Ascending aorta (tissue), 2 donors: ENCODE measurements at regions not wholly inside any gene's neighbourhood (a gene's known extent, or its start where the extent isn't known, plus 50 kb on each side); places are given as distances from the start of the nearest gene placed in this dataset.
"Not testable (repeated sequence)": the region's sequence is repeated elsewhere in the genome, so short reads cannot be mapped to it uniquely, and the experiment has no call there.

Experiments
- DNase-seq, 2 donors: peaks; one replicate each; pipeline ENCODE4 v3.0.0-alpha.2; 2019; ENCODE audit warnings: low spot score in 2 of 2
- H3K27ac ChIP-seq, 2 donors: fragments of 200-600 bp; sonication (generic); one replicate each; pipeline ENCODE4 v1.5.1; 2016 to 2017; ENCODE audit warnings: mild to moderate bottlenecking in 1 of 2
- H3K27me3 ChIP-seq: fragments of 200-600 bp; sonication (generic); one replicate; pipeline ENCODE4 v1.5.1; 2017
- H3K36me3 ChIP-seq, 2 donors: fragments of 200-600 bp; sonication (generic); one replicate each; pipeline ENCODE4 v1.5.1; 2016
- H3K4me1 ChIP-seq, 2 donors: fragments of 200-600 bp; sonication (generic); one replicate each; pipeline ENCODE4 v1.5.1; 2016 to 2017; ENCODE audit warnings: mild to moderate bottlenecking in 1 of 2
- H3K4me3 ChIP-seq, 2 donors: fragments of 200-600 bp; sonication (generic); one replicate each; pipeline ENCODE4 v1.5.1; 2016 to 2017; ENCODE audit warnings: mild to moderate bottlenecking in 1 of 2
- H3K9me3 ChIP-seq, 2 donors: fragments of 200-600 bp; sonication (generic); one replicate each; pipeline ENCODE4 v1.5.1; 2016
- intact Hi-C: fragments of 100-400 bp; cut with DNase I; formaldehyde crosslinking; loops from one replicate; pipeline ENCODE4 v1.15.1; 2023
- TF ChIP-seq, protein P1 (sequence below), 3 experiments: fragments of 200-600 bp in 2 of 3; fragments of 450-650 bp in 1 of 3; sonication (generic) in 2 of 3; IDR thresholded peaks; one replicate each; pipeline ENCODE4 v1.5.1; 2016 to 2019; ENCODE audit warnings: antibody characterized with exemption in 3 of 3, mild to moderate bottlenecking in 1 of 3, moderate library complexity in 1 of 3

DNA sequence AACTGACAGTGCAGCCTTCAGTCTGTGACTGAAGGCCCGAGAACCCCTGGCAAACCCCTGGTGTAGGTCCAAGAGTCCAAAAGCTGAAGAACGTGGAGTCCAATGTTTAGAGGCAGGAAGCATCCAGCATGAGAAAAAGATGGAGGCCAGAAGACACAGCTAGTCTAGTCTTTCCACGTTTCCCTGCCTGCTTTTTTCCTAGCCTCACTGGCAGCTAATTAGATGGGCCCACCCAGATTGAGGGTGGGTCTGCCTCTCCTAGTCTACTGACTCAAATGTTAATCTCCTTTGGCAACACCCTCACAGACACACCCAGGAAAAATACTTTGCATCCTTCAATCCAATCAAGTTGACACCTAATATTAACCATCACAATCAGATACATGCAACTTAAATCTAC, 87.8 kb downstream of the TENT5D start:
- intact Hi-C loops, H3K36me3 ChIP-seq, H3K9me3 ChIP-seq, DNase-seq, H3K4me3 ChIP-seq, H3K27ac ChIP-seq, H3K27me3 ChIP-seq, H3K4me1 ChIP-seq: not testable (repeated sequence)

DNA sequence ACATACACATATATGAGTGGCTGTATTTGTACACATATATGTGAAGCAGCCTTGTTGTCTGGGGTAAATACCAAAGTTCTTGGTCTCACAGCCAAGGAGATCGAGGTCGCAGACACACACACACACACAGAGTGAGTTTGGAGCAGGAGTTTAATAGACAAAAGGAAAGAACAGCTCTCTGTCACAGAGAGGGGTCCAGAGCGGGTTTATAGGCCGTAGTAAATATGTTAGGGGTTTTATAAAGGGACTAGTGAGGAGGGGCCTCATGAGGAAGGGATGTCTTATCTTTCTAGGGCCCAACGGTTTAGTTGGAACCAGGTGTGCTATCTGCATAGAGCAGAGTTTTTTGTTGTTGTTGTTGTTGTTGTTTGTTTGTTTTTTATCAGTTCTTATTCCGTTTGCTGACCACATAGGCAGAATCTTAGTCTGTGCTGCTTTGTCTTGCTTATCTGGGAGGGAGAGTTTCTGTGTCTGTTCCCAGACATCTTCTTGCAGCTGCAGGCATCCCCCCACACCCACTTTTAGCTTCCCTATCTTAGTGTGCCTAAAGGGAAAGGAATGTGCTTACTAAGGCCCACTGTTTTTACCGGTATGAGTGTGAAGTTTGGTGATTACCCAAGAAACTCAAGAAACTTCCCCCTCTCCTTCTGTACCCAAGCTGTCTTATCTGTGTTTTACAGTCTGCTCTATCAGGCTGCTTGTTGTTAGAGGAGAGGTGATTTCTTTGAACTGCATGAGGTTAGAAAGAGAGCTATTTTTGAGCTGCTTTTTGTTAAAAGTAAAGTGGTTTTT, 91.9 kb downstream of the TENT5D start:
- no peaks in the 10 kb centered on the region for H3K36me3 ChIP-seq
- no peak for DNase-seq
- H3K9me3 ChIP-seq, result no peaks in the 10 kb centered on the region
- H3K4me3 ChIP-seq, result no peak overlapping the region
- TF ChIP-seq, protein P1, sequence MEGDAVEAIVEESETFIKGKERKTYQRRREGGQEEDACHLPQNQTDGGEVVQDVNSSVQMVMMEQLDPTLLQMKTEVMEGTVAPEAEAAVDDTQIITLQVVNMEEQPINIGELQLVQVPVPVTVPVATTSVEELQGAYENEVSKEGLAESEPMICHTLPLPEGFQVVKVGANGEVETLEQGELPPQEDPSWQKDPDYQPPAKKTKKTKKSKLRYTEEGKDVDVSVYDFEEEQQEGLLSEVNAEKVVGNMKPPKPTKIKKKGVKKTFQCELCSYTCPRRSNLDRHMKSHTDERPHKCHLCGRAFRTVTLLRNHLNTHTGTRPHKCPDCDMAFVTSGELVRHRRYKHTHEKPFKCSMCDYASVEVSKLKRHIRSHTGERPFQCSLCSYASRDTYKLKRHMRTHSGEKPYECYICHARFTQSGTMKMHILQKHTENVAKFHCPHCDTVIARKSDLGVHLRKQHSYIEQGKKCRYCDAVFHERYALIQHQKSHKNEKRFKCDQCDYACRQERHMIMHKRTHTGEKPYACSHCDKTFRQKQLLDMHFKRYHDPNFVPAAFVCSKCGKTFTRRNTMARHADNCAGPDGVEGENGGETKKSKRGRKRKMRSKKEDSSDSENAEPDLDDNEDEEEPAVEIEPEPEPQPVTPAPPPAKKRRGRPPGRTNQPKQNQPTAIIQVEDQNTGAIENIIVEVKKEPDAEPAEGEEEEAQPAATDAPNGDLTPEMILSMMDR (IDR thresholded peaks at IDR 0.05), result no peak
- no peaks in the 10 kb centered on the region for H3K27me3 ChIP-seq
- intact Hi-C loops, result no loop called here
- no peak overlapping the region for H3K27ac ChIP-seq
- no peaks in the 10 kb centered on the region for H3K4me1 ChIP-seq

DNA sequence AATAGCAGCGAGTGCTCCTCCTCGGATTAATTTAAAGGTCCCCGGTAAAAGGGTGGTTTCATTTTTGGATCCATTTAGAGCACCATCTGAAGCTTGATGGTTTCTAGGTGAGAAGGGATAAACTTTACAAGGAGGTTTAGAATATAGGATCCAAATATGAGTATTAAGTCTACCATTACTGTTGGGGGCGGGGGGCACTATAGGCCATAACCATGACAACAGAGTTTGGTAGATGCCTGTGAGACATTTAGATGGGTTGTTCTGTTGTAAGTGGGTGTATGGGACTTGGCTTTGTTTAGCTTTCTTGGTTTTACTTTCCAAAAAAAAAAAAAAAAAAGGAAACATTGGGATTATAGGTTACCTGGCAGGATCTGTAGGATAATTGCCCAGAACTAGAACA, 92.7 kb downstream of the TENT5D start:
- Histone ChIP-seq H3K4me1 (no peaks in the 10 kb centered on the region), H3K36me3 (no peaks in the 10 kb centered on the region), H3K9me3 (no peaks in the 10 kb centered on the region), H3K4me3 (no peak overlapping the region), H3K27ac (no peak overlapping the region), H3K27me3 (no peaks in the 10 kb centered on the region)
- intact Hi-C loops, result no loop called here
- TF ChIP-seq, protein P1 (IDR thresholded peaks at IDR 0.05), result no peak
- no peak for DNase-seq

DNA sequence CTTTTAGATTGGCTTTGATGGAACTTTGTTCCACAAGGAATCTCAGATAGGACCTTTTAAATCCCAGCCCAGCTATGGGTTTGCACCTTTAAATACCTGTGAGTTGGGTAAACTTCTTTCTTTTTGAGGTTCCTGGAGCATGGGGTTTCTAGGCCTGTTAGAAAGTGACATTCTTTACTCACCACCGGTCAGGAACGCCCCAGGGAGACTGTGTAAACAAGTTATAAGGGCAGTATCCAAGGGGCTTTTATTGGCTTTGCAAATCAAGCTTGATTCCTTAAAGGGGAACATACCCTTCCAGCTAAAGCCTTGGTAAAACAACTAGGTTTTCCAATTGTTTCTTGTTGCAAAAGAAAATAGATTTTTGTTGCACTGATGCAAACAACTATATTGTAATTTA, 93.4 kb downstream of the TENT5D start:
- no peaks in the 10 kb centered on the region for H3K9me3 ChIP-seq
- no peak for DNase-seq
- H3K36me3 ChIP-seq, result no peaks in the 10 kb centered on the region
- H3K27ac ChIP-seq, result no peak overlapping the region
- intact Hi-C loops, result no loop called here
- H3K27me3 ChIP-seq, result no peaks in the 10 kb centered on the region
- H3K4me3 ChIP-seq, result no peak overlapping the region
- TF ChIP-seq, protein P1 (IDR thresholded peaks at IDR 0.05), result no peak
- no peaks in the 10 kb centered on the region for H3K4me1 ChIP-seq

DNA sequence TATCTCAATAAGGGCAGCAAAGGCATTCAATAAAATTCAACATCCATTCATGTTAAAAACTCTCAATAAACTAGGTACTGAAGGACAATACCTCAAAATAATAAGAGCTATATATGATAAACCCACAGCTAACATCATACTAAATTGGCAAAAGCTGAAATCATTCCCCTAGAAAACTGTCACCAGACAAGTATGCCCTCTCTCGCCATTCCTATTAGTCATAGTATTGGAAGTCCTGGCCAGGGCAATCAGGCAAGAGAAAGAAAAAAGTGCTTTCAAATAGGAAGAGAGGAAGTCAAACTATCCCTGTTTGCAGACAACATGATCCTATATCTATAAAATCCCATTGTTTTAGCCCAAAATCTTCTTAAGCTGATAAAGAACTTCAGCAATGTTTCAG, 116.8 kb downstream of the TENT5D start:
- H3K27me3 ChIP-seq, result no peaks in the 10 kb centered on the region
- no peak overlapping the region for H3K4me3 ChIP-seq
- H3K36me3 ChIP-seq, result no peaks in the 10 kb centered on the region
- no peak overlapping the region for H3K27ac ChIP-seq
- no peaks in the 10 kb centered on the region for H3K4me1 ChIP-seq
- intact Hi-C loops, result no loop called here
- DNase-seq, result no peak
- TF ChIP-seq, protein P1 (IDR thresholded peaks at IDR 0.05), result no peak
- no peaks in the 10 kb centered on the region for H3K9me3 ChIP-seq

DNA sequence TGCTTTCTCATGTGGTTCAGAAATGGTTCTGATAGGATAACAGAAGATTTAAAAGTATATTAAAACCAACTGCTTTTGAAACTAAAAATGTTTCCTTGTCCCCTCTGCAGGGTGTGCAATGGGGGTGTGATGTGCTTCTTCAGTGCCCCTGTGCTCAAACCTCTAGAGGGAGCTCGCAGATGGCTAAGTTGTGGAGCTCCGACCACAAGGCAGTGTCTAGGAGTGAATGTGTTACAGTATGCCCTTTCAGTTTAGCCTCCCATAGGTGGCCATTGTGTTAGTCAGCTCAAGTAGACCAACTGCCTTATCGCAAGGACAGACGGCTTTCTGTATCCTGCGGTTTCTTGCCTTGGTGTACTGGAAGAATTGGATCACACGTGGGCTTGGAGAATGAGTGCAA, 130.5 kb downstream of the TENT5D start:
- Histone ChIP-seq H3K4me1 (no peaks in the 10 kb centered on the region), H3K4me3 (no peak overlapping the region), H3K27me3 (no peaks in the 10 kb centered on the region), H3K27ac (no peak overlapping the region), H3K9me3 (no peaks in the 10 kb centered on the region), H3K36me3 (no peaks in the 10 kb centered on the region)
- TF ChIP-seq, protein P1 (IDR thresholded peaks at IDR 0.05), result no peak
- DNase-seq, result no peak
- intact Hi-C loops, result no loop called here
